ENCODE measurements at regions not wholly inside any gene's neighbourhood (a gene's known extent, or its start where the extent isn't known, plus 50 kb on each side); places are given as distances from the start of the nearest gene placed in this dataset.

GRCh38 chr3:4113811-4114522, 189.2 kb upstream of the SETMAR start:
- no peaks in the 10 kb centered on the region for H3K27me3 ChIP-seq (ENCODE audit: control insufficient read depth in 2 of 2, insufficient read depth in 2 of 2, low read length in 2 of 2)
- H3K4me3 ChIP-seq (replicated peaks in 1 of 3; ENCODE audit: insufficient read depth in 1 of 3, low read depth in 1 of 3, low read length in 3 of 3), result no peak overlapping the region
- intact Hi-C loops (cut with micrococcal nuclease) (no loop called here), dilution Hi-C loops (cut with MboI; ENCODE audit: extremely low pct_ligation_motif_present, low sequenced_read_pairs) (no loop called here)
- ChIA-PET POLR2A (no interaction called here), CTCF (interaction anchor here (1.4 kb wide), 1 partner anchor 158 kb away, joined by 4 read pairs; no protein-coding TSS in a partner anchor)
- TF ChIP-seq MYC (IDR thresholded peaks at IDR 0.05; ENCODE audit: low read depth, low read length), result no peak
- H3K4me1 ChIP-seq (ENCODE audit: control insufficient read depth, extremely low read depth, insufficient read depth, low read length), result no peaks in the 10 kb centered on the region
- H4K20me1 ChIP-seq (replicated peaks; ENCODE audit: control insufficient read depth, extremely low read depth, insufficient read depth, low read length), result no peaks in the 10 kb centered on the region
- H3K27ac ChIP-seq (ENCODE audit: insufficient read depth, low read depth, low read length), result no peak overlapping the region
- no TSS peak for BruUV-seq (replicated peaks)
- no peaks in the 10 kb centered on the region for H3K79me2 ChIP-seq (ENCODE audit: control insufficient read depth, insufficient read depth, low read length)
- no peak overlapping the region for H3K4me2 ChIP-seq (ENCODE audit: insufficient read depth, low read length)
- no peak overlapping the region for H2AFZ ChIP-seq (ENCODE audit: low read depth, low read length)
- peaks cover 2% of the 10 kb centered on the region for H3K9me3 ChIP-seq (replicated peaks; ENCODE audit: control insufficient read depth, insufficient read depth, low read length)
- H3K9me1 ChIP-seq (replicated peaks; ENCODE audit: control insufficient read depth, extremely low read depth, insufficient read depth, low read length), result no peaks in the 10 kb centered on the region
- DNase-seq (ENCODE audit: low read depth, low spot score), result no peak
- no peaks in the 10 kb centered on the region for H3K36me3 ChIP-seq (ENCODE audit: control insufficient read depth in 2 of 2, extremely low read depth in 1 of 2, insufficient read depth in 2 of 2, low read length in 2 of 2)
- H3K9ac ChIP-seq (replicated peaks; ENCODE audit: extremely low read depth, insufficient read depth, low read length), result no peak overlapping the region
- FAIRE-seq, result no peak

GRCh38 chr3:4119119-4119518, 184.1 kb upstream of the SETMAR start:
- FAIRE-seq (no peak), DNase-seq (ENCODE audit: low read depth, low spot score) (no peak)
- H3K9me3 ChIP-seq (replicated peaks; ENCODE audit: control insufficient read depth, insufficient read depth, low read length), result peaks cover 4% of the 10 kb centered on the region
- no peak overlapping the region for H3K4me3 ChIP-seq (replicated peaks in 1 of 3; ENCODE audit: insufficient read depth in 1 of 3, low read depth in 1 of 3, low read length in 3 of 3)
- CTCF ChIA-PET, result interaction anchor here (3.2 kb wide), 1 partner anchor 153 kb away, joined by 10 read pairs; no protein-coding TSS in a partner anchor
- H4K20me1 ChIP-seq (replicated peaks; ENCODE audit: control insufficient read depth, extremely low read depth, insufficient read depth, low read length), result no peaks in the 10 kb centered on the region
- TF ChIP-seq EZH2 (IDR thresholded peaks at IDR 0.05; ENCODE audit: borderline replicate concordance, low read depth, low read length, severe bottlenecking) (no peak), POLR2AphosphoS5 (IDR thresholded peaks at IDR 0.05; ENCODE audit: insufficient read depth, low read depth, low read length) (no peak), POLR2A (IDR thresholded peaks at IDR 0.05; ENCODE audit: low read depth, low read length) (no peak), MAX (IDR thresholded peaks at IDR 0.05; ENCODE audit: insufficient read depth, insufficient read length) (no peak), MYC (IDR thresholded peaks at IDR 0.05; ENCODE audit: low read depth, low read length) (no peak), FOS (IDR thresholded peaks at IDR 0.05; ENCODE audit: borderline replicate concordance, insufficient read depth, low read length) (no peak), JUN (IDR thresholded peaks at IDR 0.05; ENCODE audit: borderline replicate concordance, insufficient read depth, insufficient read length, low read depth) (no peak), GATA2 (IDR thresholded peaks at IDR 0.05; ENCODE audit: insufficient read depth, insufficient read length, low read depth, low read length) (no peak), CTCF (IDR thresholded peaks at IDR 0.05; ENCODE audit: extremely low read depth in 1 of 2, insufficient read depth in 1 of 2, low read depth in 1 of 2, low read length in 2 of 2) (no peak)
- H3K9ac ChIP-seq (replicated peaks; ENCODE audit: extremely low read depth, insufficient read depth, low read length), result no peak overlapping the region
- H3K36me3 ChIP-seq (ENCODE audit: control insufficient read depth in 2 of 2, extremely low read depth in 1 of 2, insufficient read depth in 2 of 2, low read length in 2 of 2), result no peaks in the 10 kb centered on the region
- intact Hi-C loops (cut with micrococcal nuclease) (no loop called here), dilution Hi-C loops (cut with MboI; ENCODE audit: extremely low pct_ligation_motif_present, low sequenced_read_pairs) (no loop called here)
- H3K9me1 ChIP-seq (replicated peaks; ENCODE audit: control insufficient read depth, extremely low read depth, insufficient read depth, low read length), result no peaks in the 10 kb centered on the region
- POLR2A ChIA-PET, result no interaction called here
- H3K4me1 ChIP-seq (ENCODE audit: control insufficient read depth, extremely low read depth, insufficient read depth, low read length), result no peaks in the 10 kb centered on the region
- H3K79me2 ChIP-seq (ENCODE audit: control insufficient read depth, insufficient read depth, low read length), result no peaks in the 10 kb centered on the region
- no TSS peak for BruUV-seq (replicated peaks)
- H2AFZ ChIP-seq (ENCODE audit: low read depth, low read length), result no peak overlapping the region
- H3K27me3 ChIP-seq (ENCODE audit: control insufficient read depth in 2 of 2, insufficient read depth in 2 of 2, low read length in 2 of 2), result no peaks in the 10 kb centered on the region
- H3K4me2 ChIP-seq (ENCODE audit: insufficient read depth, low read length), result no peak overlapping the region
- no peak overlapping the region for H3K27ac ChIP-seq (ENCODE audit: insufficient read depth, low read depth, low read length)
